Esophagus squamous epithelium (tissue), 4 donors: ENCODE measurements at regions not wholly inside any gene's neighbourhood (a gene's known extent, or its start where the extent isn't known, plus 50 kb on each side); places are given as distances from the start of the nearest gene placed in this dataset.

Experiments used
- POLR2A ChIP-seq, 4 donors: fragments of 450-650 bp; IDR thresholded peaks; one replicate each; pipeline ENCODE4 v1.6.1; 2017; ENCODE audit warnings: antibody characterized with exemption in 4 of 4, mild to moderate bottlenecking in 4 of 4, moderate library complexity in 3 of 4
- TF ChIP-seq, protein P1 (sequence below), 6 experiments: fragments of 450-650 bp in 4 of 6; fragments of 200-600 bp in 2 of 6; sonication (generic) in 2 of 6; IDR thresholded peaks; one replicate each; pipeline ENCODE4 v1.5.1; 2016 to 2019; ENCODE audit warnings: antibody characterized with exemption in 6 of 6, mild to moderate bottlenecking in 4 of 6, moderate library complexity in 4 of 6

DNA sequence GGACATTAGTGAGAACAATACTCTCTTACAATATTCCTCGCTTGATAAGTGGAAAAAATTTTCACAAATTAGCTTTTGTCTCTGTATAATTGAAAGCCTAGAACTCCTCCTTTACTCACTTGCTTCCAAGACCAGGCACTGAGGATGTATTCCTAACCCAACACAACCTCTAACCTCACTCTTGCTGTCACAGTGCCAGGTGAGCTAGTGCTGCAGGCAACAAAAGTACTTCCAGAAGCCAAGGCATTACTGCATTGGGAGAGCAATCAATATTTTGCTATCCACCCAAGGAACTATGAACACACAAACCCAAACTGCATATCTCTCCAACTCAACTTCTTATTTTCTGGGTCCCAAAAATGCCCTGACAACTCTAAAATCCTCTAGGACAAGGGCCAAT lies 1081.0 kb downstream of the VRK1 start:
- TF ChIP-seq, protein P1, sequence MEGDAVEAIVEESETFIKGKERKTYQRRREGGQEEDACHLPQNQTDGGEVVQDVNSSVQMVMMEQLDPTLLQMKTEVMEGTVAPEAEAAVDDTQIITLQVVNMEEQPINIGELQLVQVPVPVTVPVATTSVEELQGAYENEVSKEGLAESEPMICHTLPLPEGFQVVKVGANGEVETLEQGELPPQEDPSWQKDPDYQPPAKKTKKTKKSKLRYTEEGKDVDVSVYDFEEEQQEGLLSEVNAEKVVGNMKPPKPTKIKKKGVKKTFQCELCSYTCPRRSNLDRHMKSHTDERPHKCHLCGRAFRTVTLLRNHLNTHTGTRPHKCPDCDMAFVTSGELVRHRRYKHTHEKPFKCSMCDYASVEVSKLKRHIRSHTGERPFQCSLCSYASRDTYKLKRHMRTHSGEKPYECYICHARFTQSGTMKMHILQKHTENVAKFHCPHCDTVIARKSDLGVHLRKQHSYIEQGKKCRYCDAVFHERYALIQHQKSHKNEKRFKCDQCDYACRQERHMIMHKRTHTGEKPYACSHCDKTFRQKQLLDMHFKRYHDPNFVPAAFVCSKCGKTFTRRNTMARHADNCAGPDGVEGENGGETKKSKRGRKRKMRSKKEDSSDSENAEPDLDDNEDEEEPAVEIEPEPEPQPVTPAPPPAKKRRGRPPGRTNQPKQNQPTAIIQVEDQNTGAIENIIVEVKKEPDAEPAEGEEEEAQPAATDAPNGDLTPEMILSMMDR (IDR thresholded peaks at IDR 0.05), result no peak
- TF ChIP-seq POLR2A (IDR thresholded peaks at IDR 0.05), result no peak
